ENCODE measurements at regions not wholly inside any gene's neighbourhood (a gene's known extent, or its start where the extent isn't known, plus 50 kb on each side); places are given as distances from the start of the nearest gene placed in this dataset.

- POLR2A ChIA-PET: interaction anchor here (0.6 to 11.7 kb wide), 6 partner anchors 10 to 398 kb away, joined by 4 to 476 read pairs (median 75); partner anchors contain the start of gene BCL6
- Histone ChIP-seq H3K4me2 (ENCODE audit: low read length) (no peak overlapping the region), H3K9me3 (ENCODE audit: low read length) (no peaks in the 10 kb centered on the region), H3K9me2 (ENCODE audit: insufficient read depth, low read length) (no peaks in the 10 kb centered on the region), H3K27ac (ENCODE audit: low read depth, low read length, poor library complexity, severe bottlenecking) (no peak overlapping the region), H3K4me3 (ENCODE audit: low read depth, low read length, poor library complexity, severe bottlenecking) (no peak overlapping the region), H3K4me1 (ENCODE audit: insufficient read depth, low read length, poor library complexity, severe bottlenecking) (peaks cover 88% of the 10 kb centered on the region), H3K36me3 (ENCODE audit: insufficient read depth, low read length) (peaks cover 3% of the 10 kb centered on the region; the same call in 1 of the 2 replicates), H2AFZ (ENCODE audit: low read length) (no peak overlapping the region), H4K20me1 (ENCODE audit: insufficient read depth, low read length) (no peaks in the 10 kb centered on the region), H3K79me2 (ENCODE audit: insufficient read depth, low read depth, low read length) (no peaks in the 10 kb centered on the region)
- no peak for DNase-seq (ENCODE audit: low spot score)
- CTCF ChIA-PET (ENCODE audit: unreplicated experiment): interaction anchor here (1.4 kb wide), 1 partner anchor 11 kb away, joined by 5 read pairs; no protein-coding TSS in a partner anchor
- no TSS peak for BruUV-seq (replicated peaks)
- intact Hi-C loops (cut with micrococcal nuclease; ENCODE audit: unreplicated experiment): no loop called here
- no peak for TF ChIP-seq CTCF (conservative IDR thresholded peaks at IDR 0.05; ENCODE audit: low read length)
- TF ChIP-seq EZH2phosphoT487 (IDR thresholded peaks at IDR 0.05; ENCODE audit: borderline replicate concordance, low read depth, low read length): no peak
Measured at GRCh38 chr3:187906920-187907319, 161.7 kb upstream of the BCL6 start.

DNA sequence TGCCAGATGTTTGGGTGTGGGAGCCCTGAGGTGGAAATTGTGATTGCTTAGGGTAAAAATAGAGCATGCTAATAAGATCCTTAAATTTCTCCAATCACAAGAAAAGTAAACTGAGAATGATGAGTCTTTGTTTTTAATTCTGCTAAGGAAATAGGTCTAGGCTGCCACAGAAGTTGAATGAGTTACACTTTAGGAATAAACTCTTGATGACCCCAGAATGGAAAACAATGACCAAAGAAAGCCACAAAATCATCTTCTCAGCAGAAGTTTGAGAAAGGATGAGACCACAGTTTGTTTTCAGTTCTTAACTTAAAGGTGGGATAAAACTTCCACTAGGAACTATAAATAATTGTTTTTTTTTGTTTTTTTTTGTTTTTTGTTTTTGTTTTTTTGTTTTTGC is 164.6 kb upstream of the BCL6 start:
- intact Hi-C loops (cut with micrococcal nuclease; ENCODE audit: unreplicated experiment): loop anchor here (10.0 kb wide), 1 partner anchor 1045 kb away; no protein-coding TSS in a partner anchor

More for the DNA sequence above, 164.6 kb upstream of the BCL6 start:
- H4K20me1 ChIP-seq (ENCODE audit: insufficient read depth, low read length): no peaks in the 10 kb centered on the region
- H3K9me3 ChIP-seq (ENCODE audit: low read length): no peaks in the 10 kb centered on the region
- H3K36me3 ChIP-seq (ENCODE audit: insufficient read depth, low read length): 0 out of 2 replicates have a peak, but pooled peaks cover 3% of the 10 kb centered on the region
- DNase-seq (ENCODE audit: low spot score): no peak
- TF ChIP-seq CTCF (conservative IDR thresholded peaks at IDR 0.05; ENCODE audit: low read length) (no peak), EZH2phosphoT487 (IDR thresholded peaks at IDR 0.05; ENCODE audit: borderline replicate concordance, low read depth, low read length) (no peak)
- no peaks in the 10 kb centered on the region for H3K79me2 ChIP-seq (ENCODE audit: insufficient read depth, low read depth, low read length)
- H3K27ac ChIP-seq (ENCODE audit: low read depth, low read length, poor library complexity, severe bottlenecking): no peak overlapping the region
- H3K9me2 ChIP-seq (ENCODE audit: insufficient read depth, low read length): no peaks in the 10 kb centered on the region
- CTCF ChIA-PET (ENCODE audit: unreplicated experiment): no interaction called here
- no peak overlapping the region for H3K4me2 ChIP-seq (ENCODE audit: low read length)
- H3K4me1 ChIP-seq (ENCODE audit: insufficient read depth, low read length, poor library complexity, severe bottlenecking): peaks cover 88% of the 10 kb centered on the region
- no peak overlapping the region for H2AFZ ChIP-seq (ENCODE audit: low read length)
- BruUV-seq (replicated peaks): no TSS peak
- H3K4me3 ChIP-seq (ENCODE audit: low read depth, low read length, poor library complexity, severe bottlenecking): no peak overlapping the region
- POLR2A ChIA-PET: interaction anchor here (0.6 kb wide), 1 partner anchor 25 kb away, joined by 3 read pairs; no protein-coding TSS in a partner anchor
